ENCODE measurements at regions not wholly inside any gene's neighbourhood (a gene's known extent, or its start where the extent isn't known, plus 50 kb on each side); places are given as distances from the start of the nearest gene placed in this dataset.

DNA sequence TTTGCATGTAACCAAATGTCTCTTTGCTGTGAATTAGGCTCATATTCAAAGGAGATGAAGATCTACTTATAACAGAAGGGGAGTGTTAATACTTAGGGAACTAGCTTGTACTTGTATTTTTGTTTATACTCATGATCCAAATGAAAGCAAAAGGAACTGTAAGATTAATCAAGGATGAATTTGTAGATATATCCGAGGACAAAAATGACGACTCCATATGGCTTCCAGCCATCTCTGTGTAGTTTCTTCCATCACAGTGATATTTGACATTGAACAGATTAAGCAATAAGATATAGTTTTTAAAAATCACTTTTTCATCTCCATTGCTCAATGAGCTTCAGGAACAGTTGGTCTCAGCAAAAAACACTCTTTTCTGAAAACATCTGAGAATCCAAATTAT, 257.4 kb upstream of the CAMK1G start:
- Histone ChIP-seq H3K27ac (ENCODE audit: extremely low read depth, low read depth, low read length) (no peak overlapping the region), H3K4me3 (ENCODE audit: low read depth, low read length) (no peak overlapping the region), H3K4me1 (ENCODE audit: control insufficient read depth, insufficient read depth, low read length) (no peaks in the 10 kb centered on the region), H3K36me3 (ENCODE audit: control insufficient read depth in 2 of 2, insufficient read depth in 1 of 2, low read length in 2 of 2) (no peaks in the 10 kb centered on the region), H3K9me3 (ENCODE audit: control insufficient read depth, insufficient read depth, low read depth, low read length) (no peaks in the 10 kb centered on the region)
- ChIA-PET POLR2A (interaction anchor here (0.7 kb wide), 1 partner anchor 26 kb away, joined by 3 read pairs; no protein-coding TSS in a partner anchor), CTCF (interaction anchor here (0.5 to 1.6 kb wide), 3 partner anchors 9 to 212 kb away, joined by 3 to 6 read pairs (median 4); no protein-coding TSS in a partner anchor)
- TF ChIP-seq, protein P1, sequence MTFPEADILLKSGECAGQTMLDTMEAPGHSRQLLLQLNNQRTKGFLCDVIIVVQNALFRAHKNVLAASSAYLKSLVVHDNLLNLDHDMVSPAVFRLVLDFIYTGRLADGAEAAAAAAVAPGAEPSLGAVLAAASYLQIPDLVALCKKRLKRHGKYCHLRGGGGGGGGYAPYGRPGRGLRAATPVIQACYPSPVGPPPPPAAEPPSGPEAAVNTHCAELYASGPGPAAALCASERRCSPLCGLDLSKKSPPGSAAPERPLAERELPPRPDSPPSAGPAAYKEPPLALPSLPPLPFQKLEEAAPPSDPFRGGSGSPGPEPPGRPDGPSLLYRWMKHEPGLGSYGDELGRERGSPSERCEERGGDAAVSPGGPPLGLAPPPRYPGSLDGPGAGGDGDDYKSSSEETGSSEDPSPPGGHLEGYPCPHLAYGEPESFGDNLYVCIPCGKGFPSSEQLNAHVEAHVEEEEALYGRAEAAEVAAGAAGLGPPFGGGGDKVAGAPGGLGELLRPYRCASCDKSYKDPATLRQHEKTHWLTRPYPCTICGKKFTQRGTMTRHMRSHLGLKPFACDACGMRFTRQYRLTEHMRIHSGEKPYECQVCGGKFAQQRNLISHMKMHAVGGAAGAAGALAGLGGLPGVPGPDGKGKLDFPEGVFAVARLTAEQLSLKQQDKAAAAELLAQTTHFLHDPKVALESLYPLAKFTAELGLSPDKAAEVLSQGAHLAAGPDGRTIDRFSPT (tag by site-specific recombination; IDR thresholded peaks at IDR 0.05), result no peak
- TF ChIP-seq ZNF707 (tag by site-specific recombination; IDR thresholded peaks at IDR 0.05) (no peak), ZBTB17 (tag by site-specific recombination; IDR thresholded peaks at IDR 0.05) (no peak), ZNF157 (tag by site-specific recombination; IDR thresholded peaks at IDR 0.05) (no peak), SCRT2 (tag by site-specific recombination; IDR thresholded peaks at IDR 0.05) (no peak), ZNF202 (tag by site-specific recombination; IDR thresholded peaks at IDR 0.05; ENCODE audit: borderline replicate concordance) (no peak), HOXC10 (CRISPR knock-in tag; IDR thresholded peaks at IDR 0.05) (no peak), ZFP37 (tag by site-specific recombination; IDR thresholded peaks at IDR 0.05) (no peak), ZNF184 (tag by site-specific recombination; IDR thresholded peaks at IDR 0.05) (no peak), ZNF518A (tag by site-specific recombination; conservative IDR thresholded peaks at IDR 0.05; ENCODE audit: low read depth) (no peak)
- TF ChIP-seq, protein P2, sequence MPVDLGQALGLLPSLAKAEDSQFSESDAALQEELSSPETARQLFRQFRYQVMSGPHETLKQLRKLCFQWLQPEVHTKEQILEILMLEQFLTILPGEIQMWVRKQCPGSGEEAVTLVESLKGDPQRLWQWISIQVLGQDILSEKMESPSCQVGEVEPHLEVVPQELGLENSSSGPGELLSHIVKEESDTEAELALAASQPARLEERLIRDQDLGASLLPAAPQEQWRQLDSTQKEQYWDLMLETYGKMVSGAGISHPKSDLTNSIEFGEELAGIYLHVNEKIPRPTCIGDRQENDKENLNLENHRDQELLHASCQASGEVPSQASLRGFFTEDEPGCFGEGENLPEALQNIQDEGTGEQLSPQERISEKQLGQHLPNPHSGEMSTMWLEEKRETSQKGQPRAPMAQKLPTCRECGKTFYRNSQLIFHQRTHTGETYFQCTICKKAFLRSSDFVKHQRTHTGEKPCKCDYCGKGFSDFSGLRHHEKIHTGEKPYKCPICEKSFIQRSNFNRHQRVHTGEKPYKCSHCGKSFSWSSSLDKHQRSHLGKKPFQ (tag by site-specific recombination; IDR thresholded peaks at IDR 0.05), result no peak

DNA sequence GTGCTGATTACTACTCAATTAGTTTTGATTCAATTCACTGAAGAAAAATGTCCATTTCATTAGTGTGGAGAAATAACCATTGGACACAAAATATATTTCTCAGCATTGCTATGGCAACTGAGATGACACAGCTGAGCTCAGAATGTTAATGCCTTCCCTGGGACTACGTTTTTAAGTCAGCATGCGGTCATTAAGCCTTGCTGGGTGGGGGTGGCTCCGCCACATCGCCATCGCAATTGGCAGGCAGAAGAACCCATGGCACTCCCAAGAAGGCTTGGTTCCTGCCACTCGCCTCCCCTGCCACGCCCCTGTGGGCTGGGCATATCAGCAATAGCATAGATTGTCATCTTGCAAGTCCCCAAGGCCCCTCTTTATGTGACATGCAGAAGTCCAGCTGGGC, 256.7 kb upstream of the CAMK1G start:
- POLR2A ChIA-PET, result interaction anchor here (0.7 kb wide), 1 partner anchor 25 kb away, joined by 3 read pairs; no protein-coding TSS in a partner anchor
- CTCF ChIA-PET, result interaction anchor here (1.6 kb wide), 1 partner anchor 8 kb away, joined by 6 read pairs; no protein-coding TSS in a partner anchor
- TF ChIP-seq GLI4 (tag by site-specific recombination; IDR thresholded peaks at IDR 0.05) (no peak), ZNF843 (tag by site-specific recombination; IDR thresholded peaks at IDR 0.05) (no peak), ZNF660 (tag by site-specific recombination; IDR thresholded peaks at IDR 0.05) (no peak), ZNF48 (tag by site-specific recombination; IDR thresholded peaks at IDR 0.05) (no peak), ZNF239 (tag by site-specific recombination; IDR thresholded peaks at IDR 0.05) (no peak), ZNF513 (tag by site-specific recombination; IDR thresholded peaks at IDR 0.05) (no peak), RBAK (tag by site-specific recombination; IDR thresholded peaks at IDR 0.05) (no peak)
- TF ChIP-seq, protein P3, sequence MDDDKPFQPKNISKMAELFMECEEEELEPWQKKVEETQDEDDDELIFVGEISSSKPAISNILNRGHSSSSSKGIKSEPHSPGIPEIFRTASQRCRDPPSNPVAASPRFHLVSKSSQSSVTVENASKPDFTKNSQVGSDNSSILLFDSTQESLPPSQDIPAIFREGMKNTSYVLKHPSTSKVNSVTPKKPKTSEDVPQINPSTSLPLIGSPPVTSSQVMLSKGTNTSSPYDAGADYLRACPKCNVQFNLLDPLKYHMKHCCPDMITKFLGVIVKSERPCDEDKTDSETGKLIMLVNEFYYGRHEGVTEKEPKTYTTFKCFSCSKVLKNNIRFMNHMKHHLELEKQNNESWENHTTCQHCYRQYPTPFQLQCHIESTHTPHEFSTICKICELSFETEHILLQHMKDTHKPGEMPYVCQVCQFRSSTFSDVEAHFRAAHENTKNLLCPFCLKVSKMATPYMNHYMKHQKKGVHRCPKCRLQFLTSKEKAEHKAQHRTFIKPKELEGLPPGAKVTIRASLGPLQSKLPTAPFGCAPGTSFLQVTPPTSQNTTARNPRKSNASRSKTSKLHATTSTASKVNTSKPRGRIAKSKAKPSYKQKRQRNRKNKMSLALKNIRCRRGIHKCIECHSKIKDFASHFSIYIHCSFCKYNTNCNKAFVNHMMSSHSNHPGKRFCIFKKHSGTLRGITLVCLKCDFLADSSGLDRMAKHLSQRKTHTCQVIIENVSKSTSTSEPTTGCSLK (tag by site-specific recombination; IDR thresholded peaks at IDR 0.05), result no peak
- TF ChIP-seq, protein P4, sequence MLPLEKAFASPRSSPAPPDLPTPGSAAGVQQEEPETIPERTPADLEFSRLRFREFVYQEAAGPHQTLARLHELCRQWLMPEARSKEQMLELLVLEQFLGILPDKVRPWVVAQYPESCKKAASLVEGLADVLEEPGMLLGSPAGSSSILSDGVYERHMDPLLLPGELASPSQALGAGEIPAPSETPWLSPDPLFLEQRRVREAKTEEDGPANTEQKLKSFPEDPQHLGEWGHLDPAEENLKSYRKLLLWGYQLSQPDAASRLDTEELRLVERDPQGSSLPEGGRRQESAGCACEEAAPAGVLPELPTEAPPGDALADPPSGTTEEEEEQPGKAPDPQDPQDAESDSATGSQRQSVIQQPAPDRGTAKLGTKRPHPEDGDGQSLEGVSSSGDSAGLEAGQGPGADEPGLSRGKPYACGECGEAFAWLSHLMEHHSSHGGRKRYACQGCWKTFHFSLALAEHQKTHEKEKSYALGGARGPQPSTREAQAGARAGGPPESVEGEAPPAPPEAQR (tag by site-specific recombination; IDR thresholded peaks at IDR 0.05), result no peak
- TF ChIP-seq, protein P5, sequence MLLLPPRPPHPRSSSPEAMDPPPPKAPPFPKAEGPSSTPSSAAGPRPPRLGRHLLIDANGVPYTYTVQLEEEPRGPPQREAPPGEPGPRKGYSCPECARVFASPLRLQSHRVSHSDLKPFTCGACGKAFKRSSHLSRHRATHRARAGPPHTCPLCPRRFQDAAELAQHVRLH (tag by site-specific recombination; IDR thresholded peaks at IDR 0.05), result no peak

More for the DNA sequence above, 256.7 kb upstream of the CAMK1G start:
- Histone ChIP-seq H3K4me3 (ENCODE audit: low read depth, low read length) (no peak overlapping the region), H3K4me1 (ENCODE audit: control insufficient read depth, insufficient read depth, low read length) (no peaks in the 10 kb centered on the region), H3K9me3 (ENCODE audit: control insufficient read depth, insufficient read depth, low read depth, low read length) (no peaks in the 10 kb centered on the region), H3K36me3 (ENCODE audit: control insufficient read depth in 2 of 2, insufficient read depth in 1 of 2, low read length in 2 of 2) (no peaks in the 10 kb centered on the region), H3K27ac (ENCODE audit: extremely low read depth, low read depth, low read length) (no peak overlapping the region)
